Natural killer cell treated with Interleukin-12 subunit alpha and Interleukin-12 subunit beta and Interleukin-15 and Interleukin-18, amount 100 ng/mL, for 72 hours (primary cell): ENCODE measurements at regions not wholly inside any gene's neighbourhood (a gene's known extent, or its start where the extent isn't known, plus 50 kb on each side); places are given as distances from the start of the nearest gene placed in this dataset.
"Not testable (repeated sequence)": the region's sequence is repeated elsewhere in the genome, so short reads cannot be mapped to it uniquely, and the experiment has no call there.

Experiments used
- ATAC-seq, 2 donors: fragments of 150-1000 bp; cut with Tn5 transposase in 1 of 2; sonication (Bioruptor Pico), chemical (Tn5 transposase) in 1 of 2; 2 replicates each; pipeline ENCODE4 v1.10.0; 2021
- DNase-seq: peaks from one replicate; pipeline ENCODE4 v3.0.0; 2022; ENCODE audit warnings: low spot score
- H3K27ac Mint-ChIP-seq, 2 donors: 1 replicate in 1 of 2; 2 replicates in 1 of 2; pipeline ENCODE4 v1.8.0; 2022; ENCODE audit warnings: mixed read lengths in 2 of 2, mild to moderate bottlenecking in 1 of 2, moderate library complexity in 1 of 2
- H3K27me3 Mint-ChIP-seq, 2 donors: 1 replicate in 1 of 2; 2 replicates in 1 of 2; pipeline ENCODE4 v1.8.0; 2022; ENCODE audit warnings: mixed read lengths in 2 of 2
- H3K36me3 Mint-ChIP-seq: one replicate; pipeline ENCODE4 v1.8.0; 2022; ENCODE audit warnings: mixed read lengths
- H3K4me1 Mint-ChIP-seq, 2 donors: 1 replicate in 1 of 2; 2 replicates in 1 of 2; pipeline ENCODE4 v1.8.0; 2022; ENCODE audit warnings: low read depth in 2 of 2, mixed read lengths in 2 of 2, mild to moderate bottlenecking in 1 of 2
- H3K4me3 Mint-ChIP-seq: one replicate; pipeline ENCODE4 v1.8.0; 2022; ENCODE audit warnings: mixed read lengths
- H3K9me3 Mint-ChIP-seq: 2 replicates; pipeline ENCODE4 v1.8.0; 2022; ENCODE audit warnings: mixed read lengths

DNA sequence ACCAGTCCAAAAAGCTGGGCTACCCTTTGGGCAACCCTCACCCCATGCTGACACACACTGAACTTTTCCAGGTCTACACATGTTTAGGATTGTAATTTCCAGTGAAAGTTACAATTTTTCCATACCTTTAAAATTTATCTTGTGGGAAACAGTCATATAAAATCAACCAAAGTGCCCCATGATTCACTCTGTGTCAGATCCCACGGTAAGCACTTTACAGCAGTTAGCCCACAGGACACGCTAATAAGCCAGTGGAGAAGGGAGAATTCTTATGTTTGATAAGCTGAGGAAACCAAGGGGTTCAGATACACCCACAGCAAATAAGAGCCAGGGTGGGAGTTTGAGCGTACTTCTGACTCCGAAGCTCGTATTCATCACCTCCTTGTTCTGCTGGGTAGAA, 72.4 kb upstream of the TBL1X start:
- no peak overlapping the region for H3K4me3 Mint-ChIP-seq
- H3K36me3 Mint-ChIP-seq, result no peaks in the 10 kb centered on the region
- no peak for ATAC-seq
- no peak for DNase-seq
- H3K9me3 Mint-ChIP-seq, result no peaks in the 10 kb centered on the region
- H3K27ac Mint-ChIP-seq, result no peak overlapping the region
- no peaks in the 10 kb centered on the region for H3K27me3 Mint-ChIP-seq
- H3K4me1 Mint-ChIP-seq, result peaks cover 17 to 21% of the 10 kb centered on the region in 2 donors

DNA sequence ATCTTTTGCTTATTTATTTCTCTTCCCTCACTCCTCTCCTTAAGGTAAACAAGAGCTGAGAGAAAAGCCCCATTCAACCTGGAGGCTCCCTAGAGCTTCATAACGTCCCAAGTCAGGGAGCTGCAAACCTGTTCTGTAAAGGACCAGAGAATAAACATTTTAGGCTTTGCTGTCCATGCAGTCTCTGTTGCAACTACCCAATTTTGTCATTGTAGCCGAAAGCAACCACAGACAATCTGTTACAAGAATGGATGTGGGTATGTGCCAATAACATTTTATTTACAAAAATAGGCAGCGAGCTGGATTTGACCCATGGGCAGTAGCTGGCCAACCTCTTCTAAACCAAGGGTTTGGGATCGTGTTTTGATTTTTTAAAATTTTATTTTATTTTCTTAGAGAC, 71.3 kb upstream of the TBL1X start:
- DNase-seq, result no peak
- Mint-ChIP-seq H3K4me1 (peaks cover 17 to 21% of the 10 kb centered on the region in 2 donors), H3K36me3 (no peaks in the 10 kb centered on the region), H3K9me3 (no peaks in the 10 kb centered on the region), H3K4me3 (no peak overlapping the region), H3K27me3 (no peaks in the 10 kb centered on the region), H3K27ac (no peak overlapping the region)
- ATAC-seq, result no peak

DNA sequence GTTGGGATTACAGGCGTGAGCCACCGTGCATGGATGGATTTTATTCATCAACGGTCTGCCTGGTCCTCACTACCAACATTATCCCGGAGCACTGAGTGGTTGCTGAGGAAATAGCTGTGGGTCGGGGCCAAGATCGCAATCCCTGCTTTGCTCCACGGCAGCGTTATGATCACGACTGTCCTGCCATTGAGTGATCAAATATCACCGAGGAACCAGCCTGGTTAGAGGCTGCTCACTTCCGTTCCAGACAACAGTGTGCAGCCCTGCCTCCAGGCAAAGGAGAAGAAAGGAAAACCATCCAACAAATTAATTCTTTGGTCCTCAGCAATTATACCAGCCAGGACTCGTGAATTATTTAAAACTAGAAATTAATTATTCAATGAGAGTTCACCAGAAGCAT, 70.6 kb upstream of the TBL1X start:
- Mint-ChIP-seq H3K4me1 (peaks cover 17 to 21% of the 10 kb centered on the region in 2 donors), H3K27me3 (no peaks in the 10 kb centered on the region), H3K4me3 (no peak overlapping the region), H3K9me3 (peaks cover under 1% of the 10 kb centered on the region), H3K36me3 (no peaks in the 10 kb centered on the region), H3K27ac (no peak overlapping the region)
- ATAC-seq (no peak), DNase-seq (no peak)

DNA sequence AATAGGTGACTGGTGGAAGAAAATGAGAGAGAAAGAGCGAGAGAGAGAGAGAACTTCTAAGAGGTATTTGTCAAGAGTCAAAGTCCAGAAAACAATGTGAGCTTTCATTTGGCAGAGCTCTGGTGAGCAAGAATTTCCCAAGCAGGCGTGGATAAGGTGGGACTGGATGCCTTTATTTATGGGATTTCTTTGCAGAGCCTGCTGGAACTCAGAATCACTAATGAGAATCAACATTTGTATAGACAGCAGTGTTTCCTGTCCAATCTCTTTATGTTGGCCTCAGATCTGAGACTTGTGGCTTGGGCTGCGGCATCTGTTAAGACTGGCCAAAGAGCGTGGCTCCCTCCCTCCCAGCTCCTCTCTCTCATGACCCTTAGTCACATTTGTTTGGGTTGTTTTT, 67.9 kb upstream of the TBL1X start:
- H3K4me3 Mint-ChIP-seq, result peak overlapping the region; percentile 50
- H3K9me3 Mint-ChIP-seq, result peaks cover 4% of the 10 kb centered on the region

DNA sequence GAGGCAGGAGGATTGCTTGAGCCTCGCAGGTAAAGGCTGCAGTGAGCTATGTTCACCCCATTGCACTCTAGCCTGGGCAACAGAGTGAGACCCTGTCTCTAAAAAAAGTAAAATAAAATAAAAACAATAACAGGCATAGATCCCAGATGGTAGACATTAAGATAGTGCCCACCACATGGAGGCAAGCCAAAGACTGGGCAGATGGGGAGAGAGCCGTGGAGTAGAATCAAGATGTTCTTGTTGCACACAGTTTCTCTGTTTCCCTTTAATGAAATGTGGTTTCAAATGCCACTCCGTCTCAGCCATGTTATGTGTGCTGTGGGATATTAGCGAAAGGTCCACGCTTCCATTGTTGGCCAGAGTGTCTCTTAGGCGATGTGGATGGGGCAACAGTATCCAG, 63.8 kb upstream of the TBL1X start:
- Mint-ChIP-seq H3K36me3 (no peaks in the 10 kb centered on the region), H3K9me3 (peaks cover 4% of the 10 kb centered on the region), H3K4me1 (peaks cover 8 to 9% of the 10 kb centered on the region in 2 donors), H3K27ac (no peak overlapping the region), H3K4me3 (no peak overlapping the region), H3K27me3 (no peaks in the 10 kb centered on the region)
- DNase-seq (no peak), ATAC-seq (no peak)

More for the DNA sequence above, 67.9 kb upstream of the TBL1X start:
- H3K36me3 Mint-ChIP-seq, result no peaks in the 10 kb centered on the region
- no peak for DNase-seq
- peaks cover 9 to 10% of the 10 kb centered on the region in 2 donors for H3K4me1 Mint-ChIP-seq
- H3K27me3 Mint-ChIP-seq, result no peaks in the 10 kb centered on the region
- peak; percentile 38 to 48 for ATAC-seq
- H3K27ac Mint-ChIP-seq, result no peak overlapping the region

DNA sequence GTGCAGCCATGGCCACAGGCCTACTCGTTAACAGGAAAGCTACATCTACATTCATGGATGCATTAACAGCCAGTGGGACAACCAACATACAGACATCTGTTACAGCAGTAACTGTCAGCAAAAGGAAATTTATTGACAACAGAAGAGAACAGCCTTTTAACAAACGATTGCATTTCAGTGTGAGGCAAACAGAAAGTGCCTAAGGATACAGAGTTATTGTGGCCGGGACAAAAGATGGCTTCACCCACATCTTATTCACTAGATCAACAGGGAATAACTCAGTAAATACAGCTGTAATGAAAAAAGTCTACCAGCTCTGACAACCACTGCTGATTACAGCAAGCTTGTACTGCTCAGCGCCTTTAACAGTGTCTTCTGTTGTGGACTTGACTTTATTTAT, 61.5 kb upstream of the TBL1X start:
- peaks cover 0 to 4% of the 10 kb centered on the region in 2 donors for H3K4me1 Mint-ChIP-seq
- H3K36me3 Mint-ChIP-seq, result no peaks in the 10 kb centered on the region
- no peak overlapping the region for H3K4me3 Mint-ChIP-seq
- no peak for ATAC-seq
- H3K27ac Mint-ChIP-seq, result no peak overlapping the region
- peaks cover 4% of the 10 kb centered on the region for H3K9me3 Mint-ChIP-seq
- no peaks in the 10 kb centered on the region for H3K27me3 Mint-ChIP-seq
- DNase-seq, result no peak

DNA sequence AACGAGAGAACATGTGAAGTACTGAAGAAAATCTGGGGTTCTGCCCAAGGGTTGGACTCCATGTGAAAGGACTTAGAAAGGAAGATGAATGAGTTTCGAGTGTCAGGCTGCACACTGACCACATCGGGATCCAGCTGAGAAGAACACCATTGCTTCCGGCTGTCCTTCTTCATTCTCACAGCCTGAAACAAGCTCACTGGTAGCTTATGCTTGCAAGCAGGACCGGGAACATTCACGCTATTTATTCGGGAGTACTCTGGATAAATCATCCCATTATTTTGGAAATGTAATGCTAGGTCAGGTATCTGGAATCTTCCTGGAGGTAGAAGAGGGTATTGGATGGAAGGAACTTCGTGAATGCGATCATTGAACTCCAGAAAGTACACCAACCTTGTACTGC, 59.2 kb upstream of the TBL1X start:
- ATAC-seq, H3K4me3 Mint-ChIP-seq, H3K27me3 Mint-ChIP-seq, H3K27ac Mint-ChIP-seq, H3K9me3 Mint-ChIP-seq, H3K36me3 Mint-ChIP-seq, H3K4me1 Mint-ChIP-seq: not testable (repeated sequence)
- peak; percentile 62 for DNase-seq

DNA sequence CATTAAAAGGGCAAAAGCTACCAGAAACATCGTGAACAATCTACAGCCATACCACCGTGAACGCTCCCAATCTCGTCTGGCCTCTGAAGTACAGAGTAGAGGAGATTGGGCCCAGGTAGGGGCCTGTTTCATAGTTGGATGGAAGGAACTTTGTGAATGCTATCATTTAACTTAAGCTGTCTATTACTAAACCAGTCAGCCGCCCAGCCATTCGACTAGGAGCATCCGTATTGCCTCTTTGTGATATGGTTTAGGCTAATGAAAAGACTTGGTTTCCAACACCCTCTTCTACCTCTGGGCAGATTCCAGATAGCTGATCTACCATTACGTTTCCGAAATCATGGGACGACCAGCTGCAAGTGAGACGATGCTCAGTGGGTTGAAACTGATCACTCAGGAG, 54.0 kb upstream of the TBL1X start:
- DNase-seq, H3K4me1 Mint-ChIP-seq, ATAC-seq, H3K9me3 Mint-ChIP-seq, H3K36me3 Mint-ChIP-seq, H3K27ac Mint-ChIP-seq, H3K27me3 Mint-ChIP-seq, H3K4me3 Mint-ChIP-seq: not testable (repeated sequence)

DNA sequence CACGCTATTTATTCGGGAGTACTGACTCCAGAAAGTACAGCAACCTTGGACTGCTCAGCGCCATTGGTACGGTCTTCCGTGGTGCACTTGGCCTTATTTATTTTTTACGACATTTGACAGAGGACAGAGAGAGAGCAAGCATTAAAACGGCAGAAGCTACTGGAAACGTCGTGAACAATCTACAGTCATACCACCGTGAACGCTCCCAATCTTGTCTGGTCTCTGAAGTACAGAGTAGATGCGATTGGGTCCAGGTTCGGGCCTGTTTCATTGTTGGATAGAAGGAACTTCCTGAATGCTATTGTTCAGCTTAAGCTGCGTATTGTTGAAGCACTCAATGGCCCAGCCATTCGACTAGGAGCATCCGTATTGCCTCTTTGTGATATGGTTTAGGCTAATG, 53.2 kb upstream of the TBL1X start:
- H3K27me3 Mint-ChIP-seq, H3K9me3 Mint-ChIP-seq, H3K4me3 Mint-ChIP-seq, H3K27ac Mint-ChIP-seq, H3K4me1 Mint-ChIP-seq, ATAC-seq, H3K36me3 Mint-ChIP-seq: not testable (repeated sequence)
- peak; percentile 61 for DNase-seq

DNA sequence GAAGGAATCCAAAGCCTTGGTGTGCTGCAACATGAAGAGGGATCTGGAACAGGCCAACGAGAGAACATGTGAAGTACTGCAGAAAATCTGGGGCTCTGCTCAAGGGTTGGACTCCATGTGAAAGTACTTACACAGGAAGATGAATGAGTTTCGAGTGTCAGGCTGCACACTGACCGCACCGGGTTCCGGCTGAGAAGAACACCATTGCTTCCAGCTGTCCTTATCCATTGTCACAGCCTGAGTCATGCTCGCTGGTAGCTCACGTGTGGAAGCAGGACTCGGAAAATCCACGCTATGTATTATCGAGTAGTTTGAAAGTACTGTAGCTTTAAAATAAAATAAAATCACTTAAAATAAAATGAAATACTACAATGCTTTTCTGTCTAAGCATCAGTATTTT, 50.4 kb upstream of the TBL1X start:
- DNase-seq (no peak), ATAC-seq (no peak)
- Mint-ChIP-seq H3K9me3 (peaks cover 4% of the 10 kb centered on the region), H3K27me3 (no peaks in the 10 kb centered on the region), H3K4me3 (no peak overlapping the region), H3K36me3 (no peaks in the 10 kb centered on the region), H3K4me1 (peaks cover 0 to 5% of the 10 kb centered on the region in 2 donors), H3K27ac (no peak overlapping the region)
